CD4-positive, CD25-positive, alpha-beta regulatory T cell (primary cell): ENCODE measurements at regions not wholly inside any gene's neighbourhood (a gene's known extent, or its start where the extent isn't known, plus 50 kb on each side); places are given as distances from the start of the nearest gene placed in this dataset.
A peak's percentile ranks its signal among the peaks of the same experiment; 100 is the strongest.
"Not testable (repeated sequence)": the region's sequence is repeated elsewhere in the genome, so short reads cannot be mapped to it uniquely, and the experiment has no call there.

Experiments used
- ATAC-seq, 2 donors: fragments of 150-1000 bp; cut with Tn5 transposase; one replicate each; pipeline ENCODE4 v1.10.0; 2021; ENCODE audit warnings: low read depth in 2 of 2, moderate number of reproducible peaks in 2 of 2, moderate library complexity in 1 of 2
- DNase-seq, 3 donors: peaks; one replicate each; pipeline versions ENCODE4 v3.0.0 to v3.0.0-alpha.2; 2012 to 2022; ENCODE audit warnings: mixed read lengths in 1 of 3
- H3K27ac ChIP-seq: one replicate; pipeline ENCODE4 v1.7.0; 2013; ENCODE audit warnings: mild to moderate bottlenecking, low read length; ENCODE audit not compliant: insufficient read depth, poor library complexity, severe bottlenecking
- H3K27me3 ChIP-seq: one replicate; pipeline ENCODE4 v1.7.0; 2013; ENCODE audit warnings: low read length; ENCODE audit not compliant: control insufficient read depth, insufficient read depth
- H3K36me3 ChIP-seq: one replicate; pipeline ENCODE4 v1.7.0; 2013; ENCODE audit warnings: mild to moderate bottlenecking, low read length, moderate library complexity; ENCODE audit not compliant: control insufficient read depth, insufficient read depth
- H3K4me1 ChIP-seq: 2 replicates; pipeline ENCODE4 v1.7.0; 2013; ENCODE audit warnings: mild to moderate bottlenecking, low read length; ENCODE audit not compliant: insufficient read depth, control insufficient read depth, poor library complexity, severe bottlenecking
- H3K4me3 ChIP-seq: one replicate; pipeline ENCODE4 v1.7.0; 2013; ENCODE audit warnings: low read depth, mild to moderate bottlenecking, low read length, moderate library complexity
- H3K9me3 ChIP-seq, 2 experiments: 1 replicate in 1 of 2; 2 replicates in 1 of 2; pipeline ENCODE4 v1.7.0; 2013; ENCODE audit warnings: low read length in 2 of 2, mild to moderate bottlenecking in 1 of 2, moderate library complexity in 1 of 2; ENCODE audit not compliant: control insufficient read depth in 2 of 2
- H3K27ac Mint-ChIP-seq, 3 donors: one replicate each; pipeline ENCODE4 v1.8.0; 2020 to 2022; ENCODE audit warnings: mild to moderate bottlenecking in 3 of 3, mixed read lengths in 3 of 3, moderate library complexity in 2 of 3
- H3K27me3 Mint-ChIP-seq: one replicate; pipeline ENCODE4 v1.8.0; 2022; ENCODE audit warnings: mild to moderate bottlenecking, mixed read lengths
- H3K36me3 Mint-ChIP-seq: one replicate; pipeline ENCODE4 v1.8.0; 2020; ENCODE audit warnings: mixed read lengths
- H3K4me1 Mint-ChIP-seq, 4 donors: one replicate each; pipeline ENCODE4 v1.8.0; 2020 to 2022; ENCODE audit warnings: mixed read lengths in 4 of 4, mild to moderate bottlenecking in 1 of 4
- H3K4me3 Mint-ChIP-seq, 4 donors: one replicate each; pipeline ENCODE4 v1.8.0; 2020 to 2022; ENCODE audit warnings: mild to moderate bottlenecking in 4 of 4, mixed read lengths in 4 of 4, moderate library complexity in 3 of 4
- H3K9me3 Mint-ChIP-seq, 7 donors: one replicate each; pipeline ENCODE4 v1.8.0; 2020 to 2022; ENCODE audit warnings: mixed read lengths in 7 of 7, mild to moderate bottlenecking in 3 of 7, moderate library complexity in 2 of 7

DNA sequence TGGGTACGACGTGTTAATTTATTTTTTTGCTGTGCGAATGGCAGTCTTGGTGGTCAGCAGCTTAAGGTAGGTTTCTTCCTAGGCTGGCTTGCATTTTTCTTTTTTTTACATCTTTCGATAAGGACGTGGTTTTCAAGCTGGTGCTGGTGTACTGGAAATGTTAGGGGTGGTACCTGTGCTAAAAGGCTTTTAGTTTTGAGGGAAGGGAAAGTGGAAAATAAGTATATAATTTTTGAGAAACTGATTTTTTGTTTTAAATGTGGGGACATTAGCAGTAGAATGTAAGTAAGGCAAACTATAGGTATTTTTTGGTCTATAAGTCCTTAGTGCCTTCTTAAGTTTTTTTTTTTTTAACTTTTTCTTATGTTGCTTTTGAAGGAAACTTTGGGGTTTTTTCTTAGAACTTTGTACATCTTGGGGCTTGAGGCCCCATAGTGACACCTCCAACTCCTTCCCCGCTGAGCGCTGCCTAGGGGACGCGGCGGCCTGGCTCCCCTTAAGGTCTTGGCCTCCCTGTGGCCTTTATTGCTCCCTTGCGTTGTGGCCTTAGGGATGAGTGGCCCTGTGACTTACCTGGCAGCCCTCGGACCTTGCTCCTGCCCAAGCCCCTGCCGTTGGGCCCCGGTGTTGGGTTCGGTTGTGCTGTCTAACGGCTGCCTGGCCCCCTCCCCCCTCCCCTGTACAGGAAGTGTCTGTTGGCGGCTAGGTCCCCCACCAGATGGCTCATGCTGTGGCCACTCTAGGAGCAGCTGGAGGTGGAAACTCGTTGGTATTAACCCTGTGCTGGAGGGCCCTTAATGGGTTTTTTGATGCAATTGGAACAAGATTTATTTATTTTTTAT lies 88.0 kb upstream of the RPRML start:
- Histone ChIP-seq H3K27me3 (no peaks in the 10 kb centered on the region), H3K9me3 (no peaks in the 10 kb centered on the region), H3K4me1 (peaks cover 15% of the 10 kb centered on the region), H3K36me3 (no peaks in the 10 kb centered on the region), H3K4me3 (peak overlapping the region; percentile 82), H3K27ac (peak overlapping the region; percentile 81)
- Mint-ChIP-seq H3K4me3 (peak overlapping the region; percentile 83 to 96 (median 94)), H3K36me3 (peaks cover 12% of the 10 kb centered on the region), H3K9me3 (peaks cover 0 to 4% (median 0%) of the 10 kb centered on the region in 7 donors), H3K4me1 (peaks cover 19 to 48% (median 33%) of the 10 kb centered on the region in 4 donors), H3K27me3 (no peaks in the 10 kb centered on the region), H3K27ac (peak overlapping the region; percentile 88 to 96 (median 96))
- DNase-seq, result peak; percentile 70 to 93 (median 82)
- ATAC-seq, result peak; percentile 99

DNA sequence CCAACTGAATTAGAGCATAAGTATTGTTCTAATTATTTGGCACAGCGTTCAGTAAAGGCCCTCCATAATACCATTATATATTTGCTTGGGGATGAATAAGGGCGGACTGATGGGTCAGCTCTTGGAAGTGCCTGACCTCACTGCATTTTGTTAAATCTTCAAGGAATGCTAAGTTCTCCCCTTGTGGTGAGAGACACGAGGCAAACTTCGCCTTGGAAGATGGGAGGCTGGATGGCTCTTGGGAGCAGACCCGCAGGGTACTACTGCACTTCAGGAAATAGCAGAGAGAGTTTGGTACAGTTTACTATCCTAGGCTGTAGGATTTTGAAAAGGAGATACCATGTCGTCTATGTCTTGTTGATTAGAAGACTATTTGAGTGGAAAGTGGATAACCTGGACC lies 87.0 kb upstream of the RPRML start:
- no peak overlapping the region for H3K4me3 ChIP-seq
- H3K27me3 Mint-ChIP-seq, result no peaks in the 10 kb centered on the region
- peak overlapping the region; percentile 83 to 96 (median 94) for H3K4me3 Mint-ChIP-seq
- H3K27me3 ChIP-seq, result no peaks in the 10 kb centered on the region
- H3K4me1 ChIP-seq, result peaks cover 11% of the 10 kb centered on the region
- no peaks in the 10 kb centered on the region for H3K36me3 ChIP-seq
- no peaks in the 10 kb centered on the region for H3K9me3 ChIP-seq
- ATAC-seq (no peak), DNase-seq (no peak)
- peak overlapping the region in 2 of 3 donors; percentile 96 for H3K27ac Mint-ChIP-seq
- peaks cover 0 to 4% (median 0%) of the 10 kb centered on the region in 7 donors for H3K9me3 Mint-ChIP-seq
- H3K36me3 Mint-ChIP-seq, result peaks cover 11% of the 10 kb centered on the region
- H3K4me1 Mint-ChIP-seq, result peaks cover 16 to 38% (median 30%) of the 10 kb centered on the region in 4 donors
- no peak overlapping the region for H3K27ac ChIP-seq

GRCh38 chr17:47064684-47065083 lies 85.6 kb upstream of the RPRML start:
- Mint-ChIP-seq H3K4me1 (peaks cover 17 to 34% (median 25%) of the 10 kb centered on the region in 4 donors), H3K9me3 (peaks cover 0 to 4% (median 0%) of the 10 kb centered on the region in 7 donors), H3K27ac (no peak overlapping the region), H3K36me3 (peaks cover 12% of the 10 kb centered on the region), H3K4me3 (peak overlapping the region in 1 of 4 donors; percentile 25), H3K27me3 (no peaks in the 10 kb centered on the region)
- no peak overlapping the region for H3K27ac ChIP-seq
- no peaks in the 10 kb centered on the region for H3K36me3 ChIP-seq
- DNase-seq (no peak), ATAC-seq (no peak)
- H3K27me3 ChIP-seq, result no peaks in the 10 kb centered on the region
- H3K9me3 ChIP-seq, result no peaks in the 10 kb centered on the region
- H3K4me3 ChIP-seq, result no peak overlapping the region
- peaks cover 10% of the 10 kb centered on the region for H3K4me1 ChIP-seq

GRCh38 chr17:47063475-47063874 lies 84.4 kb upstream of the RPRML start:
- H3K4me1 Mint-ChIP-seq, result peaks cover 19 to 24% (median 20%) of the 10 kb centered on the region in 4 donors
- H3K4me3 Mint-ChIP-seq, result no peak overlapping the region

GRCh38 chr17:47062851-47063250 lies 83.8 kb upstream of the RPRML start:
- H3K4me3 Mint-ChIP-seq, H3K27ac Mint-ChIP-seq, H3K4me3 ChIP-seq, H3K9me3 Mint-ChIP-seq, H3K27ac ChIP-seq, H3K36me3 ChIP-seq, ATAC-seq, H3K27me3 ChIP-seq, H3K4me1 ChIP-seq, H3K9me3 ChIP-seq, H3K27me3 Mint-ChIP-seq, DNase-seq: not testable (repeated sequence)
- Mint-ChIP-seq H3K4me1 (peaks cover 17 to 22% (median 18%) of the 10 kb centered on the region in 4 donors), H3K36me3 (peaks cover 16% of the 10 kb centered on the region)

More at GRCh38 chr17:47063475-47063874, 84.4 kb upstream of the RPRML start:
- Histone ChIP-seq H3K27ac (no peak overlapping the region), H3K4me1 (peaks cover 10% of the 10 kb centered on the region), H3K9me3 (no peaks in the 10 kb centered on the region), H3K36me3 (no peaks in the 10 kb centered on the region), H3K4me3 (no peak overlapping the region), H3K27me3 (no peaks in the 10 kb centered on the region)
- no peaks in the 10 kb centered on the region for H3K27me3 Mint-ChIP-seq
- no peak for ATAC-seq
- peaks cover 16% of the 10 kb centered on the region for H3K36me3 Mint-ChIP-seq
- no peak for DNase-seq
- H3K9me3 Mint-ChIP-seq, result peaks cover 0 to 4% (median 0%) of the 10 kb centered on the region in 7 donors
- H3K27ac Mint-ChIP-seq, result no peak overlapping the region

DNA sequence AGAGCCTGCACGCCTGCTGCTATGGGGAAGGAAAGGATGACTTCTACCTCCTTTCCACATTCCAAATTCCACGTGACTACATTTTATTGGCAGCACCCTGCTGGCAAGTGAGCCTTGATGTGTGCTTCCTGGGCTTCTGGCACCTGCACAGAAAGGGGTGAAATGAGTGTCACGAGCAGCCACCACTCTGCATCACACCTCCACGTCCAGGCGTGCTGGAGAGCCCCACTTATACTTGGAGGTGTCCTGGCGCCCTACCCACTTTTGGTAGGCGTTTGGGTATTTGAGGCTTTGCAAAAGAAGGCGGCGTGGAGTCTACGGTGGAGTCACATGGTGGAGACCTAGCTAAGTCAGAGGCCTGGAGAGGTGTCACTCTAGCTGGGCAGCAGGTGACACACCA lies 81.0 kb upstream of the RPRML start:
- H3K27ac Mint-ChIP-seq, H3K27me3 ChIP-seq, H3K4me1 ChIP-seq, H3K9me3 Mint-ChIP-seq, H3K36me3 ChIP-seq, H3K4me1 Mint-ChIP-seq, H3K27me3 Mint-ChIP-seq, H3K9me3 ChIP-seq, DNase-seq, H3K27ac ChIP-seq, H3K4me3 ChIP-seq, ATAC-seq: not testable (repeated sequence)
- Mint-ChIP-seq H3K36me3 (peaks cover 28% of the 10 kb centered on the region), H3K4me3 (peak overlapping the region in 1 of 4 donors; percentile 89)

DNA sequence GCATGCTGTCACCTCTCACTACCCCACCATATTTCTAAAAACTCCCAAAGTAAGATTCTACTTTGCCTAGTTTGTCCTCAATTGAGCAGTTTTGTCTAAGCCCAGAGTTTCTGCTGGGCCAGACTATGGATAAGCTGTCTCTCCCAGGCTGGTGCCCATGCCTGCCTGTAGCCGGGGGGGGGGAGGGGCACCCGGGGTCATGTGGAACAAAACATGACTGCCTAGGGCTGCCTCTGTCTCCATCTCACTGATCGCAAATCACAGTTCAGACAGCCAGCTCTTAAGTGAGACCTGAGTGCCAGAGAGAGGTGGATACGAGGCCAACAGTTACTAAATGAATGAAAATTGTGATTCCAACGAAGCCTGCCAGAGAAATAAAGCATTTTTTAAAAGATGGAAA lies 78.8 kb upstream of the RPRML start:
- peaks cover 10% of the 10 kb centered on the region for H3K36me3 ChIP-seq
- H3K27ac Mint-ChIP-seq, result no peak overlapping the region
- no peaks in the 10 kb centered on the region for H3K27me3 Mint-ChIP-seq
- H3K9me3 Mint-ChIP-seq, result no peaks in the 10 kb centered on the region
- no peak for DNase-seq
- no peak overlapping the region for H3K27ac ChIP-seq
- ATAC-seq, result no peak
- no peak overlapping the region for H3K4me3 Mint-ChIP-seq
- H3K4me1 ChIP-seq, result no peaks in the 10 kb centered on the region
- peaks cover 20% of the 10 kb centered on the region for H3K36me3 Mint-ChIP-seq
- peaks cover 0 to 6% (median 1%) of the 10 kb centered on the region in 4 donors for H3K4me1 Mint-ChIP-seq
- H3K27me3 ChIP-seq, result no peaks in the 10 kb centered on the region
- no peak overlapping the region for H3K4me3 ChIP-seq
- no peaks in the 10 kb centered on the region for H3K9me3 ChIP-seq

DNA sequence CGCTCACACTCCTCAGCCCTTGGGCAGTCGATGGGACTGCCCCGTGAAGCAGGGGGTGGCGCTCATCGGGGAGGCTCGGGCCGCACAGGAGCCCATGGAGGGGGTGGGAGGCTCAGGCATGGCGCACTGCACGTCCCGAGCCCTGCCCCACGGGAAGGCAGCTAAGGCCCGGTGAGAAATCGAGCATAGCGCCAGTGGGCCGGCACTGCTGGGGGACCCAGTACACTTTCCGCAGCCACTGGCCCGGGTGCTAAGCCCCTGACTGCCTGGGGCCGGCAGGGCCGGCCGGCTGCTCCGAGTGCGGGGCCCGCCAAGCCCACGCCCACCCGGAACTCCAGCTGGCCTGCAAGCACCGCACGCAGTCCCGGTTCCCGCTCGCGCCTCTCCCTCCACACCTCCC lies 78.2 kb upstream of the RPRML start:
- not testable (repeated sequence) for H3K4me1 Mint-ChIP-seq, H3K4me3 ChIP-seq, H3K27me3 Mint-ChIP-seq, H3K4me3 Mint-ChIP-seq, ATAC-seq, H3K9me3 ChIP-seq, H3K4me1 ChIP-seq, H3K27ac ChIP-seq, DNase-seq, H3K27me3 ChIP-seq, H3K9me3 Mint-ChIP-seq, H3K27ac Mint-ChIP-seq
- peaks cover 22% of the 10 kb centered on the region for H3K36me3 Mint-ChIP-seq
- peaks cover 11% of the 10 kb centered on the region for H3K36me3 ChIP-seq
